Spinal cord (tissue), 9 donors: ENCODE measurements at regions not wholly inside any gene's neighbourhood (a gene's known extent, or its start where the extent isn't known, plus 50 kb on each side); places are given as distances from the start of the nearest gene placed in this dataset.

Experiments used
- DNase-seq, 6 donors: peaks; one replicate each; pipeline versions ENCODE4 v3.0.0 to v3.0.0-alpha.2; 2013 to 2015; ENCODE audit warnings: low spot score in 6 of 6, low read depth in 4 of 6
- H3K27ac ChIP-seq: one replicate; pipeline ENCODE4 v1.5.1; 2013; ENCODE audit warnings: low read depth, low read length, control low read depth
- H3K27me3 ChIP-seq: one replicate; pipeline ENCODE4 v1.6.1; 2013; ENCODE audit warnings: low read length; ENCODE audit not compliant: control insufficient read depth, insufficient read depth
- H3K36me3 ChIP-seq: one replicate; pipeline ENCODE4 v1.6.1; 2013; ENCODE audit warnings: low read length; ENCODE audit not compliant: control insufficient read depth, insufficient read depth
- H3K4me1 ChIP-seq: one replicate; pipeline ENCODE4 v1.6.1; 2013; ENCODE audit warnings: low read length; ENCODE audit not compliant: control insufficient read depth, insufficient read depth
- H3K4me3 ChIP-seq: one replicate; pipeline ENCODE4 v1.5.1; 2013; ENCODE audit warnings: low read depth, low read length, control low read depth
- H3K9me3 ChIP-seq: one replicate; pipeline ENCODE4 v1.6.1; 2013; ENCODE audit warnings: low read length; ENCODE audit not compliant: control insufficient read depth, insufficient read depth
- WGBS: methylation state at CpG from one replicate; pipeline ENCODE4 v1.1.5; 2013; ENCODE audit warnings: missing lambda C conversion rate; ENCODE audit not compliant: insufficient coverage; 5-methylcytosine and 5-hydroxymethylcytosine counted together
- donor health status: healthy.

DNA sequence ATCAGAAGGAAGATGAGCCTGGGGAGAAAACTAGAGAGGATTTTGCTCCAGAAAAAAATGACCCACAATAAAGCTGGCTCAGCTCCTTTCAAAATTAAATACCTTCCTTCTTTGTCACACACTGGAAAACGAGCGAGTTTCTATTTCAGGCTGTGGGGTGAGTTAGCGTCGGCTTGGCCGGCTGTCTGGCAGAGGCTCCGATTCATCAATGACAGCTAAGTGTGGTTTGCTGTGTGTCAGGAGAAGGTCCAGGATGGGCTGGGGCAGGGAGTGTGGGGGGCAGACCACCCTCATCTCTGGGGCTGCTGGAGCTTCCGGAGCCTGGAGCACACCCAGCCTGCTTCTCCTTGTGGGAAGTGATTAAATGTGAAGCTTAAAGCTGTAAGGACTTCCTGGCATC is 120.2 kb downstream of the ETS2 start:
- Histone ChIP-seq H3K27me3 (no peaks in the 10 kb centered on the region), H3K9me3 (no peaks in the 10 kb centered on the region), H3K4me1 (peaks cover 13% of the 10 kb centered on the region), H3K4me3 (no peak overlapping the region), H3K36me3 (no peaks in the 10 kb centered on the region), H3K27ac (peak overlapping the region; percentile 33)
- peak in 2 of 6 donors; percentile 50 to 65 for DNase-seq
- WGBS: 16% methylated on average over 7 of the region's 7 CpGs

DNA sequence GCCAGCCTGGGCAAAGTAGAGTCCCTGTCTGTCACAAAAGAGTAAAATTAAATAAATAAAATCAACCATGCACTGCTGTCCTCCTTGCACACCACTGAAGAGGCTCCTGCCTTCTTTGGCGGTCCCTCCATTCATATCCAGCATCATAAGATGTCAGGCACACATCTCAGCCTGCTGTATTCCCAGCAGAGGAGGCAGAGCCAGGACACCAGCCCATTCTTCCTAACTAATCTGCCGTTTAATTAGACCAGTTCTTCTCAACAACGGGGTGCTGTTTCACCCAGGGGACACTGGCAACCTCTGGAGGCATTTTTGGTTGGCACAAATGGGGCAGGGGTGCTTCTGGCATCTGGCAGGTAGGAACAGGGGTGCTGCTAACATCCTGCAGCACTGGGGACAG is 119.7 kb downstream of the ETS2 start:
- WGBS: 64% methylated on average over 1 of the region's 3 CpGs
- DNase-seq: no peak
- Histone ChIP-seq H3K4me3 (no peak overlapping the region), H3K4me1 (peaks cover 13% of the 10 kb centered on the region), H3K27ac (peak overlapping the region; percentile 33), H3K36me3 (no peaks in the 10 kb centered on the region), H3K27me3 (no peaks in the 10 kb centered on the region), H3K9me3 (no peaks in the 10 kb centered on the region)

DNA sequence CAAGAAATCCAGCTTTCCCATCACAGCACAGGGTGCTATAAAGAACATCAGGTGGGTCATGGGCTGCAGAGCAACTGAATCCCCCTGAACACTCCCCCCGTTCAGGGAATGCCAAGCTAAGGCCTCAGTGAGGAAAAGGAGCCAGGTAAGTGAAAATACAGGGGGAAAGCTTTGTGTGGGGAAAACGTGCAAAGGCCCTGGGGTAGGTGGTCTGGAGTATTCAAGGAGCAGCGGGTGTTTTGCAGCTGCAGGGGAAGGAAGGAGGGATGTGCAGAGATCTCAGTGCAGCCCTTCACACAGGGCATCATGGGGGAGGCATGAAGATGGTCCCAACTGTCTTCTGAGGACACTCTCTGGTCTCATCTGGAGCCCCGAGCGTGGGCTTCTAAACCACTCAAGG is 119.2 kb downstream of the ETS2 start:
- no peaks in the 10 kb centered on the region for H3K36me3 ChIP-seq
- peaks cover 13% of the 10 kb centered on the region for H3K4me1 ChIP-seq
- 92% methylated on average over 5 of the region's 5 CpGs for WGBS
- H3K4me3 ChIP-seq: no peak overlapping the region
- no peaks in the 10 kb centered on the region for H3K27me3 ChIP-seq
- no peak for DNase-seq
- H3K9me3 ChIP-seq: no peaks in the 10 kb centered on the region
- no peak overlapping the region for H3K27ac ChIP-seq

DNA sequence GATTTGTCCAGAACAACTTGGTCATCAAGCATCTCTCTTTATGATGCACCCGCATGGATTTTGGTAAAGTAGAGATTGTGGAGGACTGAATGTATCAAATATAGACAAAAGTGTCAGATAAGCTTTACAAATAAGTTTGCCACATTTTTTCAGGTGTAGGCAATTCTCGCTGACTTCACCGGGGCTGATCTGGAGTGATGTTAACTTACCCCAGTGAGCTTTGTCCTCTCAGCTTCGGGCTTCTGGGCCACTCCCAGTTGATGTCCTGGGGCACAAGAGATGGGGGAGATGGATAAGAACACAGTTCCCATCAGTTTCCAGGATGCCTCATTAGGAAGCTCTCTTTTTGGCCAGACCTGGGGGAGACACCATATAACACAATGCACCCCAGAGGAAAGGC is 117.7 kb downstream of the ETS2 start:
- 90% methylated on average over 2 of the region's 4 CpGs for WGBS
- Histone ChIP-seq H3K9me3 (no peaks in the 10 kb centered on the region), H3K4me1 (peaks cover 13% of the 10 kb centered on the region), H3K4me3 (no peak overlapping the region), H3K27ac (no peak overlapping the region), H3K36me3 (no peaks in the 10 kb centered on the region), H3K27me3 (no peaks in the 10 kb centered on the region)
- DNase-seq: no peak

GRCh38 chr21:38922474-38923235 is 116.9 kb downstream of the ETS2 start:
- Histone ChIP-seq H3K27me3 (no peaks in the 10 kb centered on the region), H3K36me3 (no peaks in the 10 kb centered on the region), H3K4me1 (peaks cover 13% of the 10 kb centered on the region), H3K27ac (no peak overlapping the region), H3K4me3 (no peak overlapping the region), H3K9me3 (no peaks in the 10 kb centered on the region)
- WGBS: no CpG with 5 or more reads among the region's 6 CpGs
- DNase-seq: no peak

GRCh38 chr21:38921511-38922251 is 116.0 kb downstream of the ETS2 start:
- H3K4me1 ChIP-seq: peaks cover 13% of the 10 kb centered on the region
- H3K9me3 ChIP-seq: no peaks in the 10 kb centered on the region
- DNase-seq: no peak
- no peak overlapping the region for H3K4me3 ChIP-seq
- WGBS: 66% methylated on average over 2 of the region's 7 CpGs
- no peaks in the 10 kb centered on the region for H3K27me3 ChIP-seq
- H3K36me3 ChIP-seq: no peaks in the 10 kb centered on the region
- no peak overlapping the region for H3K27ac ChIP-seq

DNA sequence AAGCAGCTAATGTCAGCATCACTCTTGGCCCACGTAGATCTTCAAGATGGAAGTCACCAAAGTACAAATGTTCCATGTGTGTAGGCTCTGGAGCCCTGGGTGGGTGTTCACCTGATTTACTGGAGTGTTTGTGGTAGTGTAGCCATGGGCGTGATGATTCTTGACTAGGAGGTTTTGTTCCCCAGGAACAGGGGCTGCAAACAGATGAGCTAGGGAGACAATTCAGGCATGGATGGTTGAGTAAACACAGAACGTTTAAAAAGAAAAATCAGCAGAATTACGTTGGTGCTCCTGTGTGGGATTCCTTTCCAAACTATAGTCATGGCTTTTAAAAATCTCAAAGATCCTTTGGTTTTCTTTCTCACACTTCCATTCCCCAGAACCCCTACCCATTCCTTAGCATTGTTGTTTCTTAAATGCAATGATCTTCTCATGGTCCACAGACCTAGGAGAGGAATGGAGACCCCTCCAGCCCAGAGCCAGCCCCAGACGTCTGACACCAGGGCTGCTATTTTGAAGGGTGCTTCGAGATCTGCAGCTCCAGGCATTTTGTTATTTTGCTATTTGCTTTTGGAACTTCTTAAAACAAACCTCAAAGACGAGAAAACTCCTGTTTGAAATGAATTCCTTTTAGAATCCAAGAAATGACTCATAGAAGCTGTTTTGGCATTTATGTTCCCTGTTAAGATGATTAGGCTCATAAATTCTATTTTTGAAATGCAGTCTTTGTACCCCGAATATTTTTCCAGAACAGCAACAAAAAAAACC is 115.1 kb downstream of the ETS2 start:
- no peaks in the 10 kb centered on the region for H3K36me3 ChIP-seq
- no peaks in the 10 kb centered on the region for H3K27me3 ChIP-seq
- WGBS: 44% methylated on average over 2 of the region's 8 CpGs
- no peaks in the 10 kb centered on the region for H3K9me3 ChIP-seq
- DNase-seq: no peak
- no peak overlapping the region for H3K4me3 ChIP-seq
- no peak overlapping the region for H3K27ac ChIP-seq
- peaks cover 8% of the 10 kb centered on the region for H3K4me1 ChIP-seq

DNA sequence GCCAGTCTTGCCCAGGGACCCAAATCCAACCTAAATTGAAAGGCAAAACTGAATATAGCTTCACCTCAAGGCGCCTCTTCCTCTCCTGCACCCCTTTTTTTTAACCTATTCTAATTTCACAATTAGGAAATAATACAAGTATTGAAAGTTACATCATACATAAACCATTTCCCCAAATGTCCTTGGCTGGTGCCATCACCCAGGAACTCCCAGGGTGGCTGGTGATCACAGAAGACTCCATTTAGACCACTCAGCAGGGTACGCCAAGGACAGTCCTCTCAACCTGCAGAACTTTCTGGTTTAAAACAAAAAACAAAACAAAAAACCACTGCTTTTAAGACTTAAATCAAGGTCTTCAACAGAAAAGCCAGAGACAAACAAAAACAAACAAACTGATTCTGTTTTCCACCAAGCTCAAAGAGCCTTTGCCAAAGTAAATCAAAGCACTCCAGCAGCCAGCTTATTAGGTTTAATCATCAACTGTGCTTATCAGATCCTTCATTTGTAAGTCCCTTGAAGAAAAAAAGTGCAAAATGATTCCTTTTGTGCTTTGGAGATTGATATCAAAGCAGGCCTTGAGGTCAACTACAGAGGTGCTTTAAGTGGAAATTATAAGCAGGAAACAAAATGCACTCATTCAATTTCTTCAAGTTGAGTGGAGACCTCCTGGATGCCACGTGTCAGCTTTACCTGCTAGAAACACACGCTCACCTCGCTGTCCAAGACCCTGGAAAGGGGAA is 113.0 kb downstream of the ETS2 start:
- DNase-seq: no peak
- WGBS: 96% methylated on average over 3 of the region's 5 CpGs

DNA sequence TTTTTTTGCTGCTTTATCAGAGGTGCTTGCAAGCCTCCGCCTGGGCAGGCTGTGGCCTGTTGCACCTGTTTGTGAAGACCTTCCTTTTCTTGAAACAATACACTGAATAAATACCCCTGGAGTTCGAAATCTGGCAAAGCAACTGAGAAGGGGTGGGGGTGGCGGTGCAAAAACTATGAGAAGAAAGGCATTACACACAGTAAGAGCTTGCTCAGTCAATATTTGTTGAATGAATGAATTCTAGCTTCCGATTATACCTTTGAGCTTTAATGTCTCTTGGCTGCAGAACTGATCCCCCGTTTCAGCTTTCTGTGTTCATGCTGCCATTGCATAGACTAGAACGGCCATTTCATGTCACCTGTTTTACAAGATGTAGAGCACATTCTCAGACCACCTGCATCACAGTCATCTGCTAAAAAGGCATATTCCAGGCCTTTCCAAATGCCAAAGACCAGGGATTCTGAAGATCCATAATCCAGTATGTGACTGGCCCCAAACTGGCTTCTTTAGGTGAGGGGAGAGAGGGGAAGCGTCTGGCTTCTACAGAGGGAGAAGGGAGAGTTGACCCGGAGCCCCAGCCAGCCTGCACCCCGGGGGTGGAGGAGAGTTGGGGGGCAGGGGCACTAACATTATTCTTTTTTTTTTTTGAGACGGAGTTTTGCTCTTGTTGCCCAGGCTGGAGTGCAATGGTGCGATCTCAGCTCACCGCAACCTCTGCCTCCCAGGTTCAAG is 111.5 kb downstream of the ETS2 start:
- no peaks in the 10 kb centered on the region for H3K36me3 ChIP-seq
- H3K4me1 ChIP-seq: peaks cover 17% of the 10 kb centered on the region
- 81% methylated on average over 3 of the region's 12 CpGs for WGBS
- peaks cover 3% of the 10 kb centered on the region for H3K27me3 ChIP-seq
- no peaks in the 10 kb centered on the region for H3K9me3 ChIP-seq
- no peak overlapping the region for H3K4me3 ChIP-seq
- DNase-seq: no peak
- H3K27ac ChIP-seq: no peak overlapping the region

More for the DNA sequence above, 113.0 kb downstream of the ETS2 start:
- Histone ChIP-seq H3K27ac (no peak overlapping the region), H3K9me3 (no peaks in the 10 kb centered on the region), H3K4me1 (peaks cover 6% of the 10 kb centered on the region), H3K4me3 (no peak overlapping the region), H3K36me3 (no peaks in the 10 kb centered on the region), H3K27me3 (no peaks in the 10 kb centered on the region)
